GM12873 (cell line): ENCODE measurements at regions not wholly inside any gene's neighbourhood (a gene's known extent, or its start where the extent isn't known, plus 50 kb on each side); places are given as distances from the start of the nearest gene placed in this dataset.

Source experiments
- CTCF ChIP-seq: IDR thresholded peaks from 2 replicates; pipeline ENCODE4 v1.5.1; 2012; ENCODE audit warnings: low read depth, mild to moderate bottlenecking, moderate library complexity, low read length, control low read depth; ENCODE audit not compliant: insufficient read depth; ENCODE audit errors: missing control alignments

DNA sequence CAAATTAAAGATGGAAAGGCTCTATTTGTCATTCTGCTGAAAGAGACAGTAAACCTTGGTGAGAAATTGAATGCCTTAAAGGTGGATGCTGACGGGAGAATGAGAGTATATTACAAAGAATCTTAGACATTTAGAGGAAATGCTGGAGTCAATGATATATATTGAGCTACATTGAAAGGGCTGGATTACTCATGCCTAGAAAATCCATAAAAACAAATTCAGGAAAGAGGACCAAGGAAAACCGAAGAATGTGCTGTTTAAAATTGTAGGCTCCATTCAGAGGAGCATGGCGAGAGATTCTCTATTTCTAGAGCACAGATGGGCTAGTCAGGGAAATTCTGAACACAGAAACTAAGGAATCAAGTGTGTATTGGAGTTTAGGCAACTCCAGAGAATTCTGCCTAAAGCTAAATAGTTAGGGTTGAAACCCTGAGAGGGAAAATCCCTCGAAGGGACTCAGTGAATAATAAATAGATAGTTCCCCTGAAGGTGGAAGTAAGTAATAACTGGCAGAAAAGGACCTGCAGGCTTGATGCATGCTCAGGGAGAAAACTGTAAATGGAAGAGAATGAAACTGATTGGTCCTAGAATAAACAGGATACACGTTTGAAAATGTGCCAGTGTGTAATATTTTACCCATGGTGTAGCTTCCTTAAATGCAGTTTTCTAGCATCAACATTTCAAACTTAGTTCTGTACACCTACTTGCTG, 1532.4 kb upstream of the TENM3 start:
- TF ChIP-seq CTCF = no peak

- TF ChIP-seq CTCF = no peak
Measured at GRCh38 chr4:180717451-180718033, 1525.7 kb upstream of the TENM3 start.

- no peak for TF ChIP-seq CTCF
Measured at GRCh38 chr4:180721356-180721755, 1521.8 kb upstream of the TENM3 start.

DNA sequence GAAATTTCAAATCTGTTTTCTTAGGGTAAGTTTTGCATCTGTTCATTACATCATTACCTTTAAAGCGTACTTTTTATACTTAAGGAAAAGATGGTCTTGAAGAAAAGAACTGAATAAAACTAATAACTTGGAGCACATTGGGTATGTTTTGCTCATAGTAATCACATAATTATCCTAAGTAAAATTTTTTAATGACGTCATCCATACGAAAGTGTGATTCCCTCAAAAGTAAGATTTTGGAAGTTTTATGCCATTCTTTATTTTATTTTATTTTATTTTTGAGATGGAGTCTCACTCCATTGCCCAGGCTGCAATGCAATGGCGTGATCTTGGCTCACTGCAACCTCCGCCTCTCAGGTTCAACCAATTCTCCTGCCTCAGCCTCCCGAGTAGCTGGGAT, 1516.6 kb upstream of the TENM3 start:
- no peak for TF ChIP-seq CTCF

DNA sequence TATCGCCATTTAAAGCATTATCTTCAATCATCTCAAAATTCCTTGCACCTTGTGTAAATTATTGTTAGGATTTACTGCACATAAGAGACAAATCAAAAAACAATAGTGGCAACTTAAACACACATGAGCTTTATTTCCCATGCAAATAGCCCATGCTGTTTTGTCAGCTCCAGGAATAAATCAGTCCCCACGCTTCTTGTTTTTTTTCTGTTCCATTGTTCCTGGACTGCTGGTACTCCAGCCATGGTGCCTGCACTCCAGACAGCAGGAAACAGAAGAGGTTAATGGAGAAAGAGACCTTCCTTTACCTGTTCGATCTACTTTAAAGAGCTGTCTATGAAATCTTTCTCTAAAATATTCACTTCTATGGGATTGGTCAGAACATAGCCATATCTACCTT, 1515.7 kb upstream of the TENM3 start:
- TF ChIP-seq CTCF = no peak

- TF ChIP-seq CTCF = no peak
Measured at GRCh38 chr4:180734753-180735432, 1508.3 kb upstream of the TENM3 start.

DNA sequence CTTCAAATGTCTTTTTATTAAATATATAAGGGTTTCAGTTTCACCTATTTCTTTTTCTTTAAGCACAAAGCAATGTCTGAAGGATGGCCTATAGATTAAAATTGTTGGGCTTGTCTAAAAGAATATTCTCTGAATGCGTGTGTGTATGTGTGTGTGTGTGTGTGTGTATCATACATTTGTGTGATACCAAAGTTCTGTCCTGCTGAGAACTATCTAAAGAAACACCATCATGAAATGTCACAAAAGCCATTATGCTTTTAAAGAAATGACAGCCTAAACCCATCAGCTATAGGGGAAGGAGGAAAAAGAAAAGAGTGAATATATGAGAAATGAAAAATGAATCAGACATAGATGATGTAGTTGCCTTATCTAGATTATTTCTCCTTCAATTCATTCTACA, 1501.5 kb upstream of the TENM3 start:
- no peak for TF ChIP-seq CTCF
